Astrocyte (in vitro differentiated cells and primary cell): ENCODE measurements at regions not wholly inside any gene's neighbourhood (a gene's known extent, or its start where the extent isn't known, plus 50 kb on each side); places are given as distances from the start of the nearest gene placed in this dataset.

Experiments used
- DNase-seq: peaks from one replicate; pipeline ENCODE4 v3.0.0-alpha.2; 2010; ENCODE audit warnings: low read depth
- FAIRE-seq: peaks from 2 replicates; lab custom pipeline; 2011; peaks lifted over from hg19 to GRCh38; lab: Jason Lieb, UNC
- H2AFZ ChIP-seq: 2 replicates; pipeline ENCODE4 v1.6.0; 2012; ENCODE audit warnings: low read depth, low read length, inconsistent platforms
- H3K27ac ChIP-seq: 2 replicates; pipeline ENCODE4 v1.5.1; 2011; ENCODE audit warnings: low read depth, low read length, inconsistent platforms
- H3K27me3 ChIP-seq: 2 replicates; pipeline ENCODE4 v1.6.0; 2011; ENCODE audit warnings: low read length, inconsistent platforms; ENCODE audit not compliant: insufficient read depth
- H3K36me3 ChIP-seq: 2 replicates; pipeline ENCODE4 v1.5.1; 2011; ENCODE audit warnings: low read length, inconsistent platforms; ENCODE audit not compliant: insufficient read depth
- H3K4me1 ChIP-seq: 2 replicates; pipeline ENCODE4 v1.5.1; 2011; ENCODE audit warnings: low read length, inconsistent platforms; ENCODE audit not compliant: insufficient read depth
- H3K4me2 ChIP-seq: 2 replicates; pipeline ENCODE4 v1.6.0; 2012; ENCODE audit warnings: low read length, inconsistent platforms
- H3K4me3 ChIP-seq: 2 replicates; pipeline ENCODE4 v1.5.1; 2011; ENCODE audit warnings: low read depth, mild to moderate bottlenecking, low read length, inconsistent platforms; ENCODE audit not compliant: insufficient read depth
- H3K79me2 ChIP-seq: 2 replicates; pipeline ENCODE4 v1.6.0; 2012; ENCODE audit warnings: mild to moderate bottlenecking, low read length, inconsistent platforms; ENCODE audit not compliant: insufficient read depth
- H3K9ac ChIP-seq: 2 replicates; pipeline ENCODE4 v1.6.0; 2012; ENCODE audit warnings: mild to moderate bottlenecking, low read length, inconsistent platforms
- H3K9me3 ChIP-seq: 2 replicates; pipeline ENCODE4 v1.5.1; 2012; ENCODE audit warnings: low read depth, mild to moderate bottlenecking, low read length, inconsistent platforms; ENCODE audit not compliant: insufficient read depth
- H4K20me1 ChIP-seq: 2 replicates; pipeline ENCODE4 v1.6.0; 2012; ENCODE audit warnings: low read length, inconsistent platforms; ENCODE audit not compliant: insufficient read depth
- H3K27ac Mint-ChIP-seq: one replicate; pipeline ENCODE4 v1.8.0; 2021; ENCODE audit warnings: mild to moderate bottlenecking, mixed read lengths; ENCODE audit not compliant: unreplicated experiment
- H3K27me3 Mint-ChIP-seq: one replicate; pipeline ENCODE4 v1.8.0; 2021; ENCODE audit warnings: low read depth, mixed read lengths; ENCODE audit not compliant: unreplicated experiment
- H3K36me3 Mint-ChIP-seq: one replicate; pipeline ENCODE4 v1.8.0; 2021; ENCODE audit warnings: low read depth, mixed read lengths; ENCODE audit not compliant: unreplicated experiment
- H3K4me1 Mint-ChIP-seq: one replicate; pipeline ENCODE4 v1.8.0; 2021; ENCODE audit warnings: low read depth, mixed read lengths; ENCODE audit not compliant: unreplicated experiment
- H3K4me3 Mint-ChIP-seq: one replicate; pipeline ENCODE4 v1.8.0; 2021; ENCODE audit warnings: mild to moderate bottlenecking, moderate library complexity, mixed read lengths; ENCODE audit not compliant: unreplicated experiment
- H3K9me3 Mint-ChIP-seq: one replicate; pipeline ENCODE4 v1.8.0; 2021; ENCODE audit warnings: mild to moderate bottlenecking, mixed read lengths; ENCODE audit not compliant: unreplicated experiment
- EZH2 ChIP-seq: IDR thresholded peaks from 2 replicates; pipeline ENCODE4 v1.6.1; 2012; ENCODE audit warnings: mild to moderate bottlenecking, low read length, inconsistent platforms; ENCODE audit not compliant: insufficient read depth
- TF ChIP-seq, protein P1 (sequence below): IDR thresholded peaks from 2 replicates; pipeline ENCODE4 v1.5.1; 2011; ENCODE audit warnings: low read depth, mild to moderate bottlenecking, inconsistent platforms, low read length, moderate library complexity; ENCODE audit not compliant: insufficient read depth

DNA sequence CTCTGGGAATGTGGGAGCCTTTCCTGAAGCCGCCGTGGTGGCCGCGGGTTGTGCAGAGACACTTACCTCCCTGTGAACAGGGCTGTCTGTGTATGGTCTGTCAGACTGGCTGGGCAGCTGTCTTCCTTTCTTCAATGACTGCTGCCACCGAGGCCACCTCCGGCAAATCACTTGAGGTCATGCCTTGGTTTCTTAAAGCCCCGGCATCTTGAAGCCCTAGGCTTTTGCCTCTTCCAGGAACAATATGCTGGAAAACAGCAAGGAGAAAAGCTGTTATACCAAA is 79.5 kb upstream of the ZSWIM6 start:
- no peak for TF ChIP-seq EZH2
- TF ChIP-seq, protein P1, sequence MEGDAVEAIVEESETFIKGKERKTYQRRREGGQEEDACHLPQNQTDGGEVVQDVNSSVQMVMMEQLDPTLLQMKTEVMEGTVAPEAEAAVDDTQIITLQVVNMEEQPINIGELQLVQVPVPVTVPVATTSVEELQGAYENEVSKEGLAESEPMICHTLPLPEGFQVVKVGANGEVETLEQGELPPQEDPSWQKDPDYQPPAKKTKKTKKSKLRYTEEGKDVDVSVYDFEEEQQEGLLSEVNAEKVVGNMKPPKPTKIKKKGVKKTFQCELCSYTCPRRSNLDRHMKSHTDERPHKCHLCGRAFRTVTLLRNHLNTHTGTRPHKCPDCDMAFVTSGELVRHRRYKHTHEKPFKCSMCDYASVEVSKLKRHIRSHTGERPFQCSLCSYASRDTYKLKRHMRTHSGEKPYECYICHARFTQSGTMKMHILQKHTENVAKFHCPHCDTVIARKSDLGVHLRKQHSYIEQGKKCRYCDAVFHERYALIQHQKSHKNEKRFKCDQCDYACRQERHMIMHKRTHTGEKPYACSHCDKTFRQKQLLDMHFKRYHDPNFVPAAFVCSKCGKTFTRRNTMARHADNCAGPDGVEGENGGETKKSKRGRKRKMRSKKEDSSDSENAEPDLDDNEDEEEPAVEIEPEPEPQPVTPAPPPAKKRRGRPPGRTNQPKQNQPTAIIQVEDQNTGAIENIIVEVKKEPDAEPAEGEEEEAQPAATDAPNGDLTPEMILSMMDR = no peak
- no peaks in the 10 kb centered on the region for H3K4me1 Mint-ChIP-seq
- H3K4me3 ChIP-seq = no peak overlapping the region
- peaks cover 7% of the 10 kb centered on the region for H3K4me1 ChIP-seq
- H3K27ac ChIP-seq = no peak overlapping the region
- no peaks in the 10 kb centered on the region for H3K9me3 ChIP-seq
- DNase-seq (no peak), FAIRE-seq (no peak)
- no peak overlapping the region for H3K27ac Mint-ChIP-seq
- H3K36me3 Mint-ChIP-seq = no peaks in the 10 kb centered on the region
- no peaks in the 10 kb centered on the region for H4K20me1 ChIP-seq
- H3K27me3 ChIP-seq = no peaks in the 10 kb centered on the region
- H3K4me3 Mint-ChIP-seq = no peak overlapping the region
- H3K36me3 ChIP-seq = no peaks in the 10 kb centered on the region
- H3K27me3 Mint-ChIP-seq = peaks cover 11% of the 10 kb centered on the region
- H3K4me2 ChIP-seq = peak overlapping the region; percentile 42
- H3K79me2 ChIP-seq = no peaks in the 10 kb centered on the region
- H3K9me3 Mint-ChIP-seq = peaks cover 8% of the 10 kb centered on the region
- no peak overlapping the region for H3K9ac ChIP-seq
- H2AFZ ChIP-seq = peak overlapping the region; percentile 38

DNA sequence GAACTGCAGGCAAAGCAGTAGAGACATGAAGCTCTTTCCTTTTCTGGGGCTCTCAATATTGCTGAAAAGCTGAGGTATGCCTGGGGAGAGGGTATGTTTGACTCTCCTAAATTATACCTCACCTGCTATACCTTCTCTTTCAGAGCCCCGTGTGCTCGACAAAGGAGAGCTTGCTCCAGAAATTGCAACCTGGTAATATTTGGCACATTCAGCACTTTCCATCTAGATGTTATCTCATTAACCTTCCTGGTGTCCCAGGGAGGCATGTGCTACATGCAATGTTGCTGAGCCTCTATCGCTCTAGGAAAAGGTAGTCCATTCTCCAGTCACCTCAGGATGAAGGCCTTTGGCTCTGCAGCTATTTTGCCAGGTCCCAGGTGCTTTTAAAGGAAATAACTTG is 78.5 kb upstream of the ZSWIM6 start:
- Histone ChIP-seq H3K4me2 (no peak overlapping the region), H3K9me3 (no peaks in the 10 kb centered on the region), H3K36me3 (no peaks in the 10 kb centered on the region), H3K27me3 (no peaks in the 10 kb centered on the region), H3K79me2 (no peaks in the 10 kb centered on the region), H3K4me1 (peaks cover 7% of the 10 kb centered on the region), H4K20me1 (no peaks in the 10 kb centered on the region), H3K27ac (no peak overlapping the region), H2AFZ (no peak overlapping the region), H3K9ac (no peak overlapping the region), H3K4me3 (no peak overlapping the region)
- no peaks in the 10 kb centered on the region for H3K4me1 Mint-ChIP-seq
- no peak overlapping the region for H3K27ac Mint-ChIP-seq
- TF ChIP-seq EZH2 = no peak
- peaks cover 8% of the 10 kb centered on the region for H3K9me3 Mint-ChIP-seq
- no peak overlapping the region for H3K4me3 Mint-ChIP-seq
- FAIRE-seq (no peak), DNase-seq (no peak)
- H3K36me3 Mint-ChIP-seq = no peaks in the 10 kb centered on the region
- peaks cover 11% of the 10 kb centered on the region for H3K27me3 Mint-ChIP-seq

DNA sequence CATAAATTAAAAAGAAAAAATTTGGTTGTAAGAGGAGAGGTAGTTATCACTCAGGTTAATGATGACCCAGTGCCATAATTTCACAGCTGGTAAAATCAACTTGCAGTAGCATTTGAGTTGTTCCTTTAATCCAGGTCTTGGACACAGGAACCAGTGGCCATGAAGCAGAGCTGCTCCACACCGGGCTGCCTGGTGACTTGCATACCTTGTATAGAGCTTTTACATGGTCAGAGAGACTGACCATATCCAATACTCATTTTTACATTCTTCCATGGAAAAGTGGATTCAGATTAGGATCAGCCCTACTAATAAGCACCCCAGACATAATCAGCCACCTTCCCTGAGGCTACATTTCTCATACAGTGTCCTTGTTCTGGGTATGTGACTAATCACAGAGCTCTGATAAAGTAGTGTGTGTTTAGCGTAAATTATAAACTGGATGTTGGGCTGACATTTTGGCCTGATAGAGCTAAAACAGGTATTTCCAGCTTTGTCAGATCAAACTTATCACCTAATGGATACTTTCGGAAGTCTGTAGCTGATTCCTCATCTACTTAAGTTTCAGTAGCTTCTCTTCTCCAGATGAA is 77.0 kb upstream of the ZSWIM6 start:
- H3K4me3 ChIP-seq = no peak overlapping the region
- no peak overlapping the region for H2AFZ ChIP-seq
- no peak overlapping the region for H3K9ac ChIP-seq
- FAIRE-seq (no peak), DNase-seq (no peak)
- H3K27me3 Mint-ChIP-seq = peaks cover 11% of the 10 kb centered on the region
- H3K27ac Mint-ChIP-seq = no peak overlapping the region
- no peak overlapping the region for H3K4me2 ChIP-seq
- no peak overlapping the region for H3K4me3 Mint-ChIP-seq
- no peaks in the 10 kb centered on the region for H3K4me1 Mint-ChIP-seq
- no peaks in the 10 kb centered on the region for H3K79me2 ChIP-seq
- no peaks in the 10 kb centered on the region for H4K20me1 ChIP-seq
- no peak overlapping the region for H3K27ac ChIP-seq
- no peaks in the 10 kb centered on the region for H3K36me3 ChIP-seq
- TF ChIP-seq, protein P1 = no peak
- TF ChIP-seq EZH2 = no peak
- no peaks in the 10 kb centered on the region for H3K27me3 ChIP-seq
- peaks cover 3% of the 10 kb centered on the region for H3K9me3 Mint-ChIP-seq
- peaks cover 7% of the 10 kb centered on the region for H3K4me1 ChIP-seq
- no peaks in the 10 kb centered on the region for H3K9me3 ChIP-seq
- H3K36me3 Mint-ChIP-seq = no peaks in the 10 kb centered on the region
